Epithelial cell of esophagus (primary cell): ENCODE measurements at regions not wholly inside any gene's neighbourhood (a gene's known extent, or its start where the extent isn't known, plus 50 kb on each side); places are given as distances from the start of the nearest gene placed in this dataset.

Source experiments
- DNase-seq: peaks from one replicate; pipeline ENCODE4 v3.0.0; 2010; ENCODE audit warnings: low read depth
- H3K4me3 ChIP-seq: 2 replicates; pipeline ENCODE4 v1.5.1; 2011; ENCODE audit warnings: mild to moderate bottlenecking, low read length, control low read depth
- CTCF ChIP-seq: IDR thresholded peaks from 2 replicates; pipeline ENCODE4 v1.5.1; 2011; ENCODE audit warnings: low read depth, mild to moderate bottlenecking, low read length, control low read depth, inconsistent platforms; ENCODE audit not compliant: insufficient read depth; ENCODE audit errors: missing control alignments

DNA sequence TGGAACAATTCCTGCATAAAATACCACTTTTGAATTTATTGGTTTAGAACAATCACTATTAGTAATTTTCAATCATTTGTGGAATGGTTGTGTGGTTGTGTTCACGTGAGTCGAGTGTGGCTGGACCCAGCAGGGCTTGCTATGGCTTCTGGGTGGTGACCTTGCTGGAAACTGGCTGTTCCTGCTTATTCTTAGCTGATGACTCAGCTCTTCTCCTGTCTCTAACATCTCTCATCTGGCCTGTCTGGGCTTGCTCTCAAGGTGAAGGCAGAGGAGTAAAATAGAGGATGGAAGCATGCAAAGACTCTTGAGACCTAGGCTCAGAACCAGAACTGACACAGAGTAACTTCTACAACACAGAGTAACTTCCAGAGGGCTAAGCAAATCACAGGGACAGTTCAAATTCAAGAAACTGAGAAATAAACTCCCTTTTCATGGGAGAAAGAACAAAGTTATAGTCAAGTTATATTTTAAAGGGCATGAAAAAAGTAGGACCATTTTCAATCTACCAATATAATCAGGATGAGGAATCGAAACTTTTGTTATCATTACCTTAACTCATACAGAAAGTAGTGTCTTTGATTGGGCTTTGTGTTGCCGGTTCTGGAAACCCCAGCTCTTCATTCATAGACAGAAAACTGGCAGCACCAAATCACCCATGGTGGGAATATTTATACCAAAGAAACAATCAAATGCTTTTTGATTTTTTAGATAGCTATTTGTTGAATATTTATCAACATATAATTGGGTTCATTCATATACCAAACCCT, 665.1 kb downstream of the CDH18 start:
- DNase-seq: peak; percentile 95
- no peak for TF ChIP-seq CTCF
- no peak overlapping the region for H3K4me3 ChIP-seq

DNA sequence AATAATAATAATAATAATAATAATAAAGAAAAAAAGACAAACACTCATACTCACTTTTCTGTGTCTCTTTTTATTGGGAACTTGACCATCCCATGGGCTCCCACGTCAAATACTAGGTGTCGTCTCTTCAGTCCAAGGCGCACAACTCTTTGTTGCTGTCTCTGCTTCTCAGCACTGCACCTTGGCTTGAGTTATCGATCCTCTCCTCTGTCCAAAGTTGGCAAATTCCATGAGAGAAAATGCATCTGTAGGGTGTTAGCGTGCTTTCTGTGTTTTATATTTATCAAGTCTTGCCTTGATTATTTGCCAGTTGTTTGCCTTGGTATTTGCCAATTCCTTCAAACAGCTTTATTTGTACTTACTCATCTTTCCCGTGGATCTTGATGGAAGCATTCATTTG, 653.7 kb downstream of the CDH18 start:
- TF ChIP-seq CTCF: no peak

GRCh38 chr5:19342942-19343341, 645.1 kb downstream of the CDH18 start:
- H3K4me3 ChIP-seq: no peak overlapping the region
- no peak for DNase-seq
- no peak for TF ChIP-seq CTCF

More for the DNA sequence above, 653.7 kb downstream of the CDH18 start:
- H3K4me3 ChIP-seq: no peak overlapping the region
- DNase-seq: no peak

DNA sequence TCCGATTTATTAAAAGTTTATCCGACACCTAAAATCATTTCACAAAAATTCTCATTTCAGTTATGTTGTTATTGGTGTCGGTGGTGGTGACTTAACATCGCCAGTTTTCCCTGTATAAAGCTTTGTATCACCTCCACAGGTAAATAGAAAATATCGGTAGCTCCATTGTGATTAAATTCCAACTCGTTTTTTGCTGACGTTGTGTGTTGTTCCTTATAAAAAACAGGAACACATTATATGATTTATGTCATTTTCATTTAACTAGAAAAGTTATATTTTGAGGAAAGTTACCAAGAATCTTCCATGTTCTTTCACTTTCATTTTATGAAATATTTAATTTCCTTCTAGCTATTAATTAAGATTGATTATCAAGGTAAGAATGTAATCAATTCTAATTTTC, 635.9 kb downstream of the CDH18 start:
- no peak for DNase-seq

GRCh38 chr5:19369048-19369447, 619.0 kb downstream of the CDH18 start:
- no peak for DNase-seq
- TF ChIP-seq CTCF: no peak
- H3K4me3 ChIP-seq: no peak overlapping the region

More for the DNA sequence above, 635.9 kb downstream of the CDH18 start:
- H3K4me3 ChIP-seq: no peak overlapping the region
- no peak for TF ChIP-seq CTCF

- no peak overlapping the region for H3K4me3 ChIP-seq
- DNase-seq: no peak
- no peak for TF ChIP-seq CTCF
Measured at GRCh38 chr5:19369561-19369960, 618.4 kb downstream of the CDH18 start.
